GM12801 (cell line): ENCODE measurements at regions not wholly inside any gene's neighbourhood (a gene's known extent, or its start where the extent isn't known, plus 50 kb on each side); places are given as distances from the start of the nearest gene placed in this dataset.

Source experiments
- TF ChIP-seq, protein P1 (sequence below): IDR thresholded peaks from one replicate; pipeline ENCODE4 v1.5.1; 2011; ENCODE audit warnings: control low read depth; ENCODE audit not compliant: insufficient read length; ENCODE audit errors: extremely low read depth

- TF ChIP-seq, protein P1, sequence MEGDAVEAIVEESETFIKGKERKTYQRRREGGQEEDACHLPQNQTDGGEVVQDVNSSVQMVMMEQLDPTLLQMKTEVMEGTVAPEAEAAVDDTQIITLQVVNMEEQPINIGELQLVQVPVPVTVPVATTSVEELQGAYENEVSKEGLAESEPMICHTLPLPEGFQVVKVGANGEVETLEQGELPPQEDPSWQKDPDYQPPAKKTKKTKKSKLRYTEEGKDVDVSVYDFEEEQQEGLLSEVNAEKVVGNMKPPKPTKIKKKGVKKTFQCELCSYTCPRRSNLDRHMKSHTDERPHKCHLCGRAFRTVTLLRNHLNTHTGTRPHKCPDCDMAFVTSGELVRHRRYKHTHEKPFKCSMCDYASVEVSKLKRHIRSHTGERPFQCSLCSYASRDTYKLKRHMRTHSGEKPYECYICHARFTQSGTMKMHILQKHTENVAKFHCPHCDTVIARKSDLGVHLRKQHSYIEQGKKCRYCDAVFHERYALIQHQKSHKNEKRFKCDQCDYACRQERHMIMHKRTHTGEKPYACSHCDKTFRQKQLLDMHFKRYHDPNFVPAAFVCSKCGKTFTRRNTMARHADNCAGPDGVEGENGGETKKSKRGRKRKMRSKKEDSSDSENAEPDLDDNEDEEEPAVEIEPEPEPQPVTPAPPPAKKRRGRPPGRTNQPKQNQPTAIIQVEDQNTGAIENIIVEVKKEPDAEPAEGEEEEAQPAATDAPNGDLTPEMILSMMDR, result no peak
Measured at GRCh38 chr11:71130106-71130505, 122.3 kb downstream of the SHANK2 start.

DNA sequence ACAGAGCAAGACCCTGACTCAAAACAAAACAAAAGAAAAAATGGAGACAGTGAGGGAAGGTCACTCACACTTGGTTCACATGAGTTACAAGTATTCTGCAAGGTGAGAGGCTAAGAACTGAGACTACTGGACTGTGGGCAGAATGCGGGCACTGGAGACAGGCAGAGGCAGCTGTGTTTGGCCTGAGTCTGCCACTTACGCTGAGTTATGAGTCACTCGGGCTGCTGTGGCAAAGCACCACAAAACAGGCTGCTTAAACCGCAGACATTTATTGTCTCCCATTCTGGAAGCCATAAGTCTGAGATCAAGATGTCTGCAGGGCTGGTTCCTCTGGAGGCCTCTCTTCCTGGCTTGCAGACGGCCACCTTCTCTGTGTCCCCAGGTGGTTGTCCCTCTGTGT lies 122.8 kb downstream of the SHANK2 start:
- TF ChIP-seq, protein P1, result no peak

DNA sequence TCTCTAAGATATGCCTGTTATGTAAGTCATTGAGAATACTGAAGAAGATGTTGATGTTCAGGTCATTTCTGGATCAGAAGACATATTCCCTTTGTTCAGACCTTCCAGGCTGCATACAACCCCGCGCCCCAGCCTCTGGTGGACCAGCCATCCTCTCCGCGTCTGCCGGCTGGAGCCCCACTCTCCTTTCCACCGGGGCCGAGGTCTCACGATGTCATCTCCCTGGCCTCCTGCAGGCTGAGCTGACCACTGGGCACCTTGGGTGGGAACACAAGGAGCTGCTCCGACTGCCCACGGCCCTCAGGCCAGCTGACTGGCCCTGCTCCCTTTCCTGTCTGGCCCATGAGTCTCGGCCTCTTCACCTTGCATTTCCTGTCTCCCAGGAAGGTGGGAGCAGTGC lies 124.6 kb downstream of the SHANK2 start:
- TF ChIP-seq, protein P1, result no peak

- TF ChIP-seq, protein P1, result no peak
Measured at GRCh38 chr11:71125150-71125549, 127.2 kb downstream of the SHANK2 start.

GRCh38 chr11:71124127-71124526 lies 128.2 kb downstream of the SHANK2 start:
- TF ChIP-seq, protein P1, result no peak

DNA sequence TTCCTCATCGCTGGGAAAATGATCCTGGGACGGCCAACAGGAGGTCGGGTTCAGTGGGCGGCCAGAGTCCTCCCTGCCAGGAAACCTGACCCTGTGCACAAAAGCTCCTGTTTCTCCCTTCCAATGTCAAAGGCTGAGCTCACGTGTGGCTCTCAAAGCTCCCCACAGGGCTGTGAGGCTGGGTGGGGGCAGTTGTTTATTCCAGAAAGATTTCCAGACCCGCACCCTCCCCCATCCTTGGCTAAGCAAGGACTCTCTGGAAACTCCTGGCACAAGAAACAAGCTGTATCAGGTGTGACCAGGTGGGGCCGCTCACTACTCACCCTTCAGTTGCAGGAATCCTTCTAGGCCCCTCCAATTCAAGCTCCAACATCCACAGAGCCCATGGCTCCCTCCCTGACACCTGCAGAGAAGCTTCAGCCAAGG lies 131.9 kb downstream of the SHANK2 start:
- TF ChIP-seq, protein P1, result no peak

- TF ChIP-seq, protein P1, result no peak
Measured at GRCh38 chr11:71119656-71120269, 132.6 kb downstream of the SHANK2 start.
